CD8-positive, alpha-beta memory T cell (primary cell): ENCODE measurements at regions not wholly inside any gene's neighbourhood (a gene's known extent, or its start where the extent isn't known, plus 50 kb on each side); places are given as distances from the start of the nearest gene placed in this dataset.

ENCODE experiments used
- CTCF ChIA-PET: fragments of 350-600 bp; sonication (Branson Sonifier 250); formaldehyde crosslinking; loops from one replicate; lab custom pipeline; 2021; ENCODE audit warnings: antibody characterized with exemption; lab: Charles Lee
- POLR2A ChIA-PET: fragments of 350-600 bp; sonication (Branson Sonifier 250); formaldehyde crosslinking; loops from one replicate; lab custom pipeline; 2021; ENCODE audit warnings: antibody characterized with exemption; lab: Charles Lee
- DNase-seq, 5 donors: peaks; one replicate each; pipeline versions ENCODE4 v3.0.0 to v3.0.0-alpha.2; 2020 to 2022; ENCODE audit warnings: mixed read lengths in 1 of 5
- H3K27ac ChIP-seq: one replicate; pipeline ENCODE4 v1.7.0; 2013; ENCODE audit warnings: low read depth, mild to moderate bottlenecking, low read length, moderate library complexity
- H3K27me3 ChIP-seq: 2 replicates; pipeline ENCODE4 v1.7.0; 2013; ENCODE audit warnings: low read length, mild to moderate bottlenecking; ENCODE audit not compliant: insufficient read depth, poor library complexity, severe bottlenecking
- H3K36me3 ChIP-seq: 2 replicates; pipeline ENCODE4 v1.7.0; 2013; ENCODE audit warnings: mild to moderate bottlenecking, low read length, moderate library complexity; ENCODE audit not compliant: insufficient read depth
- H3K4me1 ChIP-seq: 2 replicates; pipeline ENCODE4 v1.7.0; 2013; ENCODE audit warnings: mild to moderate bottlenecking, low read length, moderate library complexity; ENCODE audit not compliant: insufficient read depth
- H3K4me3 ChIP-seq: 2 replicates; pipeline ENCODE4 v1.7.0; 2013; ENCODE audit warnings: mild to moderate bottlenecking, low read length
- H3K9me3 ChIP-seq: 2 replicates; pipeline ENCODE4 v1.7.0; 2013; ENCODE audit warnings: mild to moderate bottlenecking, low read length
- H3K27ac Mint-ChIP-seq, 8 donors: one replicate each; pipeline ENCODE4 v1.8.0; 2020 to 2021; ENCODE audit warnings: mixed read lengths in 8 of 8, mild to moderate bottlenecking in 6 of 8, inconsistent platforms in 3 of 8, moderate library complexity in 3 of 8
- H3K27me3 Mint-ChIP-seq, 2 donors: one replicate each; pipeline ENCODE4 v1.8.0; 2020 to 2021; ENCODE audit warnings: mixed read lengths in 2 of 2, mild to moderate bottlenecking in 1 of 2, moderate library complexity in 1 of 2
- H3K36me3 Mint-ChIP-seq, 3 donors: one replicate each; pipeline ENCODE4 v1.8.0; 2020 to 2021; ENCODE audit warnings: mixed read lengths in 3 of 3, inconsistent platforms in 1 of 3, mild to moderate bottlenecking in 1 of 3
- H3K4me1 Mint-ChIP-seq, 3 donors: one replicate each; pipeline ENCODE4 v1.8.0; 2020 to 2021; ENCODE audit warnings: mixed read lengths in 3 of 3, inconsistent platforms in 1 of 3, mild to moderate bottlenecking in 1 of 3
- H3K4me3 Mint-ChIP-seq, 7 donors: one replicate each; pipeline ENCODE4 v1.8.0; 2020 to 2021; ENCODE audit warnings: mixed read lengths in 7 of 7, mild to moderate bottlenecking in 6 of 7, moderate library complexity in 4 of 7, inconsistent platforms in 2 of 7
- H3K9me3 Mint-ChIP-seq, 5 donors: one replicate each; pipeline ENCODE4 v1.8.0; 2020 to 2022; ENCODE audit warnings: mixed read lengths in 5 of 5, mild to moderate bottlenecking in 3 of 5, moderate library complexity in 2 of 5, inconsistent platforms in 1 of 5

GRCh38 chrX:42538405-42538804 lies 239.6 kb downstream of the PPP1R2C start:
- Mint-ChIP-seq H3K4me3 (peak overlapping the region in 5 of 7 donors; percentile 7 to 45 (median 30)), H3K4me1 (peaks cover 25 to 31% (median 31%) of the 10 kb centered on the region in 3 donors), H3K27me3 (peaks cover 0 to 1% of the 10 kb centered on the region in 2 donors), H3K9me3 (no peaks in the 10 kb centered on the region), H3K27ac (peak overlapping the region in 4 of 8 donors; percentile 12 to 52 (median 19)), H3K36me3 (no peaks in the 10 kb centered on the region)
- Histone ChIP-seq H3K4me3 (no peak overlapping the region), H3K4me1 (no peaks in the 10 kb centered on the region), H3K9me3 (no peaks in the 10 kb centered on the region), H3K36me3 (no peaks in the 10 kb centered on the region), H3K27ac (no peak overlapping the region), H3K27me3 (no peaks in the 10 kb centered on the region)
- ChIA-PET POLR2A (no interaction called here), CTCF (no interaction called here)
- DNase-seq = no peak

- H3K4me3 ChIP-seq = no peak overlapping the region
- H3K36me3 ChIP-seq = no peaks in the 10 kb centered on the region
- H3K4me1 Mint-ChIP-seq = peaks cover 29 to 44% (median 39%) of the 10 kb centered on the region in 3 donors
- no peaks in the 10 kb centered on the region for H3K9me3 ChIP-seq
- no peak overlapping the region for H3K27ac ChIP-seq
- H3K27me3 ChIP-seq = no peaks in the 10 kb centered on the region
- CTCF ChIA-PET = no interaction called here
- H3K36me3 Mint-ChIP-seq = no peaks in the 10 kb centered on the region
- no peaks in the 10 kb centered on the region for H3K4me1 ChIP-seq
- no peaks in the 10 kb centered on the region for H3K27me3 Mint-ChIP-seq
- POLR2A ChIA-PET = no interaction called here
- H3K4me3 Mint-ChIP-seq = no peak overlapping the region
- no peak for DNase-seq
- H3K27ac Mint-ChIP-seq = no peak overlapping the region
- H3K9me3 Mint-ChIP-seq = peaks cover 0 to 2% (median 0%) of the 10 kb centered on the region in 5 donors
Measured at GRCh38 chrX:42536286-42536685, 241.7 kb downstream of the PPP1R2C start.

GRCh38 chrX:42535233-42535632 lies 242.7 kb downstream of the PPP1R2C start:
- no peaks in the 10 kb centered on the region for H3K36me3 ChIP-seq
- Mint-ChIP-seq H3K4me3 (peak overlapping the region in 1 of 7 donors; percentile 2), H3K27me3 (no peaks in the 10 kb centered on the region), H3K36me3 (no peaks in the 10 kb centered on the region), H3K4me1 (peaks cover 33 to 53% (median 45%) of the 10 kb centered on the region in 3 donors), H3K27ac (peak overlapping the region in 7 of 8 donors; percentile 32 to 84 (median 43)), H3K9me3 (peaks cover 0 to 2% (median 0%) of the 10 kb centered on the region in 5 donors)
- no peaks in the 10 kb centered on the region for H3K27me3 ChIP-seq
- no peaks in the 10 kb centered on the region for H3K4me1 ChIP-seq
- ChIA-PET CTCF (no interaction called here), POLR2A (no interaction called here)
- H3K9me3 ChIP-seq = no peaks in the 10 kb centered on the region
- H3K4me3 ChIP-seq = no peak overlapping the region
- peak in 1 of 5 donors; percentile 14 for DNase-seq
- no peak overlapping the region for H3K27ac ChIP-seq

- Mint-ChIP-seq H3K36me3 (no peaks in the 10 kb centered on the region), H3K4me1 (peaks cover 31 to 52% (median 44%) of the 10 kb centered on the region in 3 donors), H3K27me3 (no peaks in the 10 kb centered on the region), H3K9me3 (peaks cover 0 to 4% (median 4%) of the 10 kb centered on the region in 5 donors), H3K4me3 (no peak overlapping the region), H3K27ac (no peak overlapping the region)
- no peaks in the 10 kb centered on the region for H3K4me1 ChIP-seq
- no peaks in the 10 kb centered on the region for H3K36me3 ChIP-seq
- no peaks in the 10 kb centered on the region for H3K9me3 ChIP-seq
- H3K27me3 ChIP-seq = no peaks in the 10 kb centered on the region
- POLR2A ChIA-PET = no interaction called here
- H3K4me3 ChIP-seq = no peak overlapping the region
- DNase-seq = no peak
- H3K27ac ChIP-seq = no peak overlapping the region
- CTCF ChIA-PET = no interaction called here
Measured at GRCh38 chrX:42533761-42534160, 244.2 kb downstream of the PPP1R2C start.

- no peak overlapping the region for H3K4me3 ChIP-seq
- Mint-ChIP-seq H3K4me3 (no peak overlapping the region), H3K4me1 (peaks cover 23 to 40% (median 32%) of the 10 kb centered on the region in 3 donors), H3K9me3 (peaks cover 0 to 12% (median 7%) of the 10 kb centered on the region in 5 donors), H3K27me3 (no peaks in the 10 kb centered on the region), H3K27ac (peak overlapping the region in 7 of 8 donors; percentile 43 to 90 (median 75)), H3K36me3 (no peaks in the 10 kb centered on the region)
- ChIA-PET CTCF (no interaction called here), POLR2A (no interaction called here)
- H3K27ac ChIP-seq = no peak overlapping the region
- DNase-seq = peak in 2 of 5 donors; percentile 27 to 43
- no peaks in the 10 kb centered on the region for H3K4me1 ChIP-seq
- H3K36me3 ChIP-seq = no peaks in the 10 kb centered on the region
- H3K27me3 ChIP-seq = no peaks in the 10 kb centered on the region
- H3K9me3 ChIP-seq = no peaks in the 10 kb centered on the region
Measured at GRCh38 chrX:42531441-42531840, 246.5 kb downstream of the PPP1R2C start.

DNA sequence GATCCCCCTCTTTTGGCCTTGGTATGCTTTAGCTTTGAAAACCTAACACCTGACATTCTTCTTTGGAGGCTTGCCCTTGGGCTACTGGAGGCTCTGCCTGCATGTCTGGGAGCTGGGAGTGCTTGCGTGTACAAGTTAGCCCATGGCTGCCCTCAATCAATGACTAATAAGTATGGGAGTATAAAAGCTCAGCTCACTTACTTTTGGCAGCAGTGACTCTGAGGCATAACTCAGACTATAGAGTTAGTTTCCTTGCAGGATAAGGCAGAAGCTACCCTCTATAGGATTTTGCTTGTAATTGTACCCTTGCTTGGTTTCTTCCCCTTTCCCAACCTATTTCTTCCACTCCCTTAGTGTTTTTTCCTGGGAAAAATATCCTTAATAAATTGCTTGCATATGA lies 247.9 kb downstream of the PPP1R2C start:
- H3K27ac Mint-ChIP-seq = peak overlapping the region in 3 of 8 donors; percentile 32 to 62 (median 43)
- Histone ChIP-seq H3K36me3 (no peaks in the 10 kb centered on the region), H3K4me3 (no peak overlapping the region), H3K4me1 (no peaks in the 10 kb centered on the region), H3K27ac (no peak overlapping the region), H3K9me3 (no peaks in the 10 kb centered on the region), H3K27me3 (no peaks in the 10 kb centered on the region)
- no peaks in the 10 kb centered on the region for H3K36me3 Mint-ChIP-seq
- no peaks in the 10 kb centered on the region for H3K27me3 Mint-ChIP-seq
- peaks cover 16 to 33% (median 25%) of the 10 kb centered on the region in 3 donors for H3K4me1 Mint-ChIP-seq
- ChIA-PET POLR2A (no interaction called here), CTCF (no interaction called here)
- DNase-seq = no peak
- H3K4me3 Mint-ChIP-seq = no peak overlapping the region
- peaks cover 0 to 12% (median 8%) of the 10 kb centered on the region in 5 donors for H3K9me3 Mint-ChIP-seq

GRCh38 chrX:42524379-42524778 lies 253.6 kb downstream of the PPP1R2C start:
- ChIA-PET CTCF (interaction anchor here (0.7 kb wide), 1 partner anchor 24 kb away, joined by 3 read pairs; no protein-coding TSS in a partner anchor), POLR2A (no interaction called here)
- no peak for DNase-seq
- Mint-ChIP-seq H3K4me1 (no peaks in the 10 kb centered on the region), H3K9me3 (peaks cover 0 to 10% (median 8%) of the 10 kb centered on the region in 5 donors), H3K27ac (no peak overlapping the region), H3K27me3 (peaks cover 0 to 2% of the 10 kb centered on the region in 2 donors), H3K4me3 (no peak overlapping the region), H3K36me3 (no peaks in the 10 kb centered on the region)
- H3K4me1 ChIP-seq = no peaks in the 10 kb centered on the region
- H3K27ac ChIP-seq = no peak overlapping the region
- no peaks in the 10 kb centered on the region for H3K9me3 ChIP-seq
- H3K27me3 ChIP-seq = no peaks in the 10 kb centered on the region
- H3K36me3 ChIP-seq = no peaks in the 10 kb centered on the region
- H3K4me3 ChIP-seq = no peak overlapping the region

DNA sequence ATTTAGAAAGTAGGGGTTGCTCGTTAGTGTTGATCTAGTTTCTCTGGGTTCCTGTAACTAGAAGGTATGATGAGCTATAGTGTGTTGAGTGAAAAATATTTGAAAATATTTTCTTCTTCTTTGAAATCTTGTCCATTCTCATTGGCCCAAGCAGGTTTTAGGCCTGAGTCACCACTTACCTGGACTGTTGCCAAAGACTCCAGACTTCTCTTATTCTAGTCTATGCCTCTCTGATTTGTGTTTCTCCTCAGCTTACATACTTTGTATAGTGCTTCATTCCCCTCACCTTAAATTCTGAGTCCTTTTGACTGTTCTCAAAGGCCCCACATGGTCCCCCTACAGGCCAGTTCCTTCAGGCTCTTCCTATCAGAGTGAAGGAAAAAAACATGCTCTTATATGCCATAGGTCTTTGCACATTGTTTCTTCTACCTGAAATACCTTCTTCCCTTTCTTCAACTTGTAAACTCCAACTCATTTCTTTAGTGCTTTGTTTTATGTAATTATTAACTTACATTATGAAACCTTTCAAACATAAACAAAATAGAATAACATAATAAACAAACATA lies 258.2 kb downstream of the PPP1R2C start:
- no peaks in the 10 kb centered on the region for H3K4me1 Mint-ChIP-seq
- H3K27ac Mint-ChIP-seq = peak overlapping the region in 1 of 8 donors; percentile 30
- Histone ChIP-seq H3K9me3 (no peaks in the 10 kb centered on the region), H3K27ac (no peak overlapping the region), H3K27me3 (no peaks in the 10 kb centered on the region), H3K4me3 (no peak overlapping the region), H3K36me3 (no peaks in the 10 kb centered on the region), H3K4me1 (no peaks in the 10 kb centered on the region)
- no peak overlapping the region for H3K4me3 Mint-ChIP-seq
- DNase-seq = no peak
- POLR2A ChIA-PET = no interaction called here
- no peaks in the 10 kb centered on the region for H3K9me3 Mint-ChIP-seq
- no peaks in the 10 kb centered on the region for H3K36me3 Mint-ChIP-seq
- CTCF ChIA-PET = no interaction called here
- H3K27me3 Mint-ChIP-seq = peaks cover 0 to 2% of the 10 kb centered on the region in 2 donors
